ENCODE measurements at regions not wholly inside any gene's neighbourhood (a gene's known extent, or its start where the extent isn't known, plus 50 kb on each side); places are given as distances from the start of the nearest gene placed in this dataset.

DNA sequence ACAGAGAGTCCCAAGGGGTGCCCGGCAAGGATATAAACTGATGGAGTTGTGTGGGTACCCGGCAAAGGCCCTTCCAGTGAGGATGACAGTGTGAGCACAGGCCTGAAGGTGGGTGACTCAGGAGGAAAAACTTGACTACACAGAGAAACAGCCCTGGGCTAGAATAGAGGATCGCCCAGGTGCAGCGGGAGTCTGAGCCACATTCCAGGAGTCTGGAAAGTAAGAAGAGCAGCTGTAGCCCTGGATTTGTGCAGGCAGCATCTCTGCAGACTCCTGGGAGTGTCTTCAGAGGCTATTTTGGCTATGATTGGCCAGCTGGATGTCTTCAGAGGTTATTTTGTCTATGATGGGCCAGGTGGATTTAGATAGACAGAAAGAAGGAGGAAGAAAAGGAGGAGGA is 367.6 kb upstream of the MKI67 start:
- DNase-seq (ENCODE audit: low read depth): no peak

DNA sequence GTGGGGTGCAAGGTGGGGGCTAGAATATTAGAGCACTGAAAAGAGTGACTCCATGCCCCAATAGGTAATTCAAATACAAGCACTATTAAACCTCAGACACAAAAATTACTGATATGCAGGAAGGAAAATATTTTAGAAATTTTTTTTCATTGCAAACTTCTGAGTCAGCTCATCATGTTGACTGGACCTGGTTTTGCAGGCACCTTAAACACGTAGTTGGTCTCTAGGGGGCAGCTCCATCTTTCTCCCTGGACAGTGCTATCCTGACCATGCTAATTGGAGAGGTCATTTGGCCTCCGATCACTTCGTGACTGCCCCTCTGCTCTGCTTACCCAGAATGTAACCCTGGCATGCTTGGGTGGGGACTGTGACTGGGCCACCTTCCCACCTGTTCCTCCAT is 368.4 kb upstream of the MKI67 start:
- DNase-seq (ENCODE audit: low read depth): no peak

DNA sequence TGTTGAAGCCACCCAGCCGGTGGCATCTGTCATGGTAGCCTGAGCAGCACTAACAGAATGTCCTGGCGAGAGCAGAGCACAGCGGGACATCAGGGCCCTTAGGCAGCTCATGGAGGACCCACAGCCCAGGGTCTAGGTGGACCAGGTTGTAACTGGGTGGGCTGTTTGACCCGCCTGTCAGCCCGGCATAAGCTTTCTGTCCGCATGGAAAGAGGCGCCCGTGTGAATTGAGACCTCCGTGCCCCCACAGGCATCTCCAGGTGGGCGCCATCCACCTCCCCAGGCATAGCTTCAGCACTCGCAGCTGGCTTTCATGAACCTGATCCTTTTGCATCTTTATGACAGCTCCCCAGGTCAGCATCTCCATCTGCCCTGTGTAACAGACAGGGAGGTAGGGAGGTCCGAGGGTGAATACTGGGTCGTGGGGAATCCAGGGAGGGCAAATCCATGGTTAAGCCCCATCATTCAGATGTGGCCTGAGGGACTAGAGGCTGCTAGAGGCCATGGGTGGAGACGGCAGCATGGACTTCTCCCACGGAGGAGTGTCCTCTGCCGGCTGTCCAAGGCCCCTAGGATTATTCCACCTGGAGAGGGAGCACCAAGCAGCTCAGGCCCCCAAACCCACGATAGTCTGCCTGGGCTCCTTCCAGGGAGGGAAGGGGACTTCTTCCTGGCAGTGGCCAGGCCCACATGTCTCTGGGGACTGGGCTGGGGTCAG is 371.6 kb upstream of the MKI67 start:
- no peak for DNase-seq (ENCODE audit: low read depth)

GRCh38 chr10:128498378-128498730 is 372.1 kb upstream of the MKI67 start:
- no peak for DNase-seq (ENCODE audit: low read depth)

DNA sequence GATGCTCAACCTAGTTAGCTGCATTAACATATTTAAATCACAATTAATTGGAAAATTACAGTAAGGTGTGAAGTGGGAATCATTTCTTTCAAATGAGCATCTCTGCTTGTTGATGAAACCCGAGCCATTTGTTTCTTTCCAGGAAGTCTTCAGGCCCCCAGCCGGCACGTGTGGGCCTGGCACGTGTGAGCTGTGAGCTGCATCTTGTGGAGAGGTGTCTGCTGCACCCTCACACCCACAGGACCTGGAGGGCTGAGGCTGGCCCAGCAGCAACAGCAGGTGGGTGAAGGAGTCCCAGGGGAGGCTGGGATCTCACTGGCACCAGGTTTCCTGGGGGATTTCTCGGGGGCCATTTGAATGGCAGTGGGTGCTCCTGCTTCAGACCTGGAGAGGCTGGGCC is 372.5 kb upstream of the MKI67 start:
- DNase-seq (ENCODE audit: low read depth): no peak

GRCh38 chr10:128499486-128499885 is 373.3 kb upstream of the MKI67 start:
- DNase-seq (ENCODE audit: low read depth): no peak

- DNase-seq (ENCODE audit: low read depth): no peak
These were observed 373.7 kb upstream of the MKI67 start for GRCh38 chr10:128499956-128500355.

GRCh38 chr10:128500642-128501041 is 374.4 kb upstream of the MKI67 start:
- DNase-seq (ENCODE audit: low read depth): no peak

- DNase-seq (ENCODE audit: low read depth): no peak
These were observed 379.1 kb upstream of the MKI67 start for GRCh38 chr10:128505346-128505745.

DNA sequence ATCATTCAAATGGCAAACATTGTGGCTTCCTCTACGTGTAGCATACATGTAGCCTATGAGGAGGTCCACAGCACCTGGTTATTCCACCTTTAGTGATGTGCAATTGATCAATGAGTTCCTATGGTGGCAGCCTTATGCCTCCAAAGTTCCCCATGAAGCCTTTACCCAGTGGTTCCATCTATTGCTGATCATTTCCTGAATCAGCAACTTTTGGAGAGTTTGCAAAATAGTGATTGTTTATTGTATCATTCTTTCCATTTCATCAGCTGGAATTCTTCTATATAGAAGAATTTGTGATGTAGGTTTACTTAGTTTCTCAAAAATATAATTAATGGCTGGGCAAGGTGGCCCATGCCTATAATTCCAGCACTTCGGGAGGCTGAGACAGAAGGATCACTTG is 380.2 kb upstream of the MKI67 start:
- DNase-seq (ENCODE audit: low read depth): no peak

- no peak for DNase-seq (ENCODE audit: low read depth)
These were observed 380.8 kb upstream of the MKI67 start for GRCh38 chr10:128507066-128507465.

DNA sequence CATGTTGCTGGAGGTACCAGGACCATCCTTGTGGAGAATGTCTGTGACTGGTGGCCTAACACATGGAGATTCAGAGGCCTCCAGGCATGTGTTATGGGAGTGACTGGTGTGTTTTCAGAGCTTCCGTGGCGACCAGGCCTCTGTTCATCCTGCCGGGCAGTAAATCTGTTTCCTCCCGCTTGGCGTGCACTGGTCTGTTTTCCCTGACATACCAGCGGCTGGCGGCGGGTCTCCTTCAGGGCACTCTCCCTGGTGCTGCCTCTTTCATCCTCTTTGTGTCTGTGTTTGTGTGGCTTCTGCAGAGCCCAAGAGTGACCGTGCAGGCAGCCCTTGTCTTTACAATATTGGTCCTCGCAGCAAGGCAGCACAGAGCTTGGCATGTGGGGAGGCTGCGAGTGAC is 385.1 kb upstream of the MKI67 start:
- DNase-seq (ENCODE audit: low read depth): no peak

- no peak for DNase-seq (ENCODE audit: low read depth)
These were observed 386.5 kb upstream of the MKI67 start for GRCh38 chr10:128512767-128513166.

DNA sequence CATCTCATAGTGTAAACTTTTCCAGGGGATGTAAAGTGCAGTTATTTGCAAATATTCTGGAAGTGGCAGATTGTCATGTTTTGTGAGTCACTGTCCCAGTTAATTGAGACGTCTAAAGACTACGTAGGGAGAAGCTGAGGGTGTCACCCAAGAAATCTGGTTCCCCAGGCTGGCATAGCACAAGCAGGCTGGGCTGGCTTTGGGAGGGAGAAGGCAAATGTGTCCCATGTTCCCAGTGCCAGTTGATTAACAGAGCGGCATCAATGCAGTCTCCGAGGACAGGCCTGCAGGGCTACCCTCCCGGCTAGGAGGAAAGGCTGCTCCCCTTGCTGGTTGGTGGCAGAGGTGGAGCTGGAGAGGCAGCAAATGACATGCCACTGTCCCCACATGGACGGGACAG is 388.3 kb upstream of the MKI67 start:
- DNase-seq (ENCODE audit: low read depth): no peak

GRCh38 chr10:128516180-128516579 is 390.0 kb upstream of the MKI67 start:
- no peak for DNase-seq (ENCODE audit: low read depth)

DNA sequence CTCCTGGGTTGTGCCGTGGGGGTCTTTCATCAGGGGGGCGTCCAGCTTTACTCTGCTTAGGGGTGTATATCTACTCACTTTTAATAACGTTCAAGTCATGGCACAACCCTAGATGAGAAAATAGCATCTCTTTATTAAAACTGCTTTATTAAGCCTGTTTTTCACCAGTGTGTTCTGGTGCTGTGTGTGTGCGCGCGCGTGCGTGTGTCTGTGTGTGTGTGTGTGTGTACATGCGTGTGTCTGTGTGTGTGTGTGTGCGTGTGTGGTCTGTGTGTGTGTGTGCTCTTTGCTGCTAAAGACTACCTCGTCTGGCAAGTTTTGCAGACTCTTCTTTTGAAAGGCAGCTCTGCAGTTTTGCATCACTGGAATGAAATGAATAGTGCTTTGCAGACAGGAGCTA is 390.9 kb upstream of the MKI67 start:
- no peak for DNase-seq (ENCODE audit: low read depth)

GRCh38 chr10:128518000-128518399 is 391.8 kb upstream of the MKI67 start:
- no peak for DNase-seq (ENCODE audit: low read depth)

DNA sequence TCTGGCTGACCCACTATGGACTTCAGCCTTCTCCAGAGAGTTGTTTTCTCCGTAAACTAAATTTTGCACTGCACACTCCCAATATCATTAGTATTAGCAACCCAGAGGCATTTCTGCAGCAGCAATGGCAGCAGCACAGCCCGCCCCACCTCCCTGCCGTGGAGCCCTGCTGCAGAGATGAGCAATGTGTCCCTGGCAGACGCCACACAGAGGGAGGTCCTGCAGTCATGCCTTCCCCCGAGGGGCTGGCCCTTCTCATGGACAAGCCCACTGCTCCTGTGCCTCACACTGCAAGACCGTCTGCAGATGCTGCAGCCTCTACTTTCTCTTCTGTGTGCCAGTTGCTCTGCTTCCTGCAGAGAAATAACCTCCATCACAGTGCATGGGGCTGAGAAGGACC is 393.4 kb upstream of the MKI67 start:
- no peak for DNase-seq (ENCODE audit: low read depth)

DNA sequence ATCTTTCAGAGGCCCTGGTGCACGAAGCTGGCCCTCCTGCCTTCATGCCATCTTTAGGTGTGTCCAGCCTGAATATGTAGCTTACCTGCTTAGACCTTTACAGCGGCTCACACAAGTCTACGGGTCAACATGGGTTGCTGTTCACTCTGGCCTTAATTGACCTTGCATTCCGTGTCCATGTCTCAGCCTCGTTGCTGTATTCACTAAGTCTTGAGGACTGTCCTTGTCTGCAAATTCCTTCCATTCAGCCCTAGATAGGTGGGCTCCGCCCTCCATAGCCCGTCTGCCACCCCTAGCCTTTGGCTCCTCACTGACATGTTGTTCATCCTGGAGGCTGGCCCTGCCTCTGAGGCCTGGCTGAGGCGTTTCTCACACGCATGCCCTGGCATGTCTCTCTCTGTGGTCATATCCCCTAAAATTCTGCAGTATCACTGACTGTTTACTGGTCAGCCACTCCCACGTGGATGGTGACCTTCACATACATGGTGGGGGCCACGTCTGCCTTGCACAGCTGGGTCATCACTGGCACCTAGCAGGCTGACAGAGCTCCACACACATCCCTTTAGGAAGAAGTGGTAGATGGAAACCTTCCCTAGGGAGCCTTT is 394.1 kb upstream of the MKI67 start:
- no peak for DNase-seq (ENCODE audit: low read depth)

GRCh38 chr10:128522551-128523308 is 396.5 kb upstream of the MKI67 start:
- no peak for DNase-seq (ENCODE audit: low read depth)

- no peak for DNase-seq (ENCODE audit: low read depth)
These were observed 399.2 kb upstream of the MKI67 start for GRCh38 chr10:128525444-128525843.

- no peak for DNase-seq (ENCODE audit: low read depth)
These were observed 399.7 kb upstream of the MKI67 start for GRCh38 chr10:128525936-128526335.

DNA sequence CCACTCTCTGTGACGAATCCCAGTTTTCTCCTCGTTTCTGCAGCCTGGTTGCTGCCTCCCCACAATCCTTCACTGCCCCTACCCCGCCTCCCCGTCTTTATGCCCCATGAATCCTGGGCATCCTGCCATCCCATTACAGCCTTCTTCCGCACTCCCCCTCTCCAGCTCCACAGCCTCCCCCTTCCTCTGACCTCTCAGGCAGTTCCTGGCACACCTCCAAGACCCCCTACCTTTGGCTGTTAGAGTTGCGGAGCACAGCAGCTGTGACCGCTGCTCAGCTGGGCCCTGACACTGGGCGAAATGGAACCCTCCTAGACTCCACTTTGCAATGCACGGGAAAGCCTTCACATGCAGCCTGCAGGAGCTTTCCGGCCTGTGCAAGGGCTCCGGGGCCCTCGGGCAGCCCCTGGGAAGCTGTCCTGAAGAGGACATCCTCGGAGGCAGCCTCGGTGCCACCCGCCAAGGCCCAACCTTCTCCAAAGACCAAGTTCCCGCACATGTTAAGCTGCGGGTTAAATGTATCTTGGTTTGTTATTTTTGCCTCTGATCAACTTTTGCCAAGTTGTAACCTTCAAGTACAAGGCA is 400.7 kb upstream of the MKI67 start:
- no peak for DNase-seq (ENCODE audit: low read depth)
